ENCODE measurements at regions not wholly inside any gene's neighbourhood (a gene's known extent, or its start where the extent isn't known, plus 50 kb on each side); places are given as distances from the start of the nearest gene placed in this dataset.

GRCh38 chr15:38035701-38036100, 101.3 kb downstream of the TMCO5A start:
- H3K9ac ChIP-seq (ENCODE audit: low read length): no peak overlapping the region
- no peaks in the 10 kb centered on the region for H3F3A ChIP-seq (ENCODE audit: insufficient read depth)
- H2AFZ ChIP-seq (ENCODE audit: low read depth, low read length, severe bottlenecking): no peak overlapping the region
- H3K4me2 ChIP-seq (ENCODE audit: low read depth, low read length, poor library complexity, severe bottlenecking): no peak overlapping the region
- TF ChIP-seq, protein P1, sequence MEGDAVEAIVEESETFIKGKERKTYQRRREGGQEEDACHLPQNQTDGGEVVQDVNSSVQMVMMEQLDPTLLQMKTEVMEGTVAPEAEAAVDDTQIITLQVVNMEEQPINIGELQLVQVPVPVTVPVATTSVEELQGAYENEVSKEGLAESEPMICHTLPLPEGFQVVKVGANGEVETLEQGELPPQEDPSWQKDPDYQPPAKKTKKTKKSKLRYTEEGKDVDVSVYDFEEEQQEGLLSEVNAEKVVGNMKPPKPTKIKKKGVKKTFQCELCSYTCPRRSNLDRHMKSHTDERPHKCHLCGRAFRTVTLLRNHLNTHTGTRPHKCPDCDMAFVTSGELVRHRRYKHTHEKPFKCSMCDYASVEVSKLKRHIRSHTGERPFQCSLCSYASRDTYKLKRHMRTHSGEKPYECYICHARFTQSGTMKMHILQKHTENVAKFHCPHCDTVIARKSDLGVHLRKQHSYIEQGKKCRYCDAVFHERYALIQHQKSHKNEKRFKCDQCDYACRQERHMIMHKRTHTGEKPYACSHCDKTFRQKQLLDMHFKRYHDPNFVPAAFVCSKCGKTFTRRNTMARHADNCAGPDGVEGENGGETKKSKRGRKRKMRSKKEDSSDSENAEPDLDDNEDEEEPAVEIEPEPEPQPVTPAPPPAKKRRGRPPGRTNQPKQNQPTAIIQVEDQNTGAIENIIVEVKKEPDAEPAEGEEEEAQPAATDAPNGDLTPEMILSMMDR (IDR thresholded peaks at IDR 0.05; ENCODE audit: insufficient read depth, low read length, poor library complexity, severe bottlenecking): no peak
- TF ChIP-seq EZH2phosphoT487 (conservative IDR thresholded peaks at IDR 0.05; ENCODE audit: low read length): no peak
- H4K20me1 ChIP-seq (ENCODE audit: low read depth, low read length): no peaks in the 10 kb centered on the region
- H3K9me2 ChIP-seq (replicated peaks; ENCODE audit: insufficient read depth, low read length): no peaks in the 10 kb centered on the region
- no peaks in the 10 kb centered on the region for H3K36me3 ChIP-seq (ENCODE audit: low read length)
- H3K9me3 ChIP-seq (ENCODE audit: insufficient read depth, low read length): no peaks in the 10 kb centered on the region
- H3K27ac ChIP-seq (ENCODE audit: low read depth, low read length): no peak overlapping the region
- H3K79me2 ChIP-seq (ENCODE audit: insufficient read depth, low read length): no peaks in the 10 kb centered on the region
- no peak overlapping the region for H3K4me3 ChIP-seq (ENCODE audit: insufficient read depth, low read length, poor library complexity, severe bottlenecking)
- H3K27me3 ChIP-seq (ENCODE audit: low read length): no peaks in the 10 kb centered on the region

- Histone ChIP-seq H3K36me3 (ENCODE audit: low read length) (no peaks in the 10 kb centered on the region), H3K9me3 (ENCODE audit: insufficient read depth, low read length) (no peaks in the 10 kb centered on the region), H3K27ac (ENCODE audit: low read depth, low read length) (no peak overlapping the region), H2AFZ (ENCODE audit: low read depth, low read length, severe bottlenecking) (no peak overlapping the region), H3K9ac (ENCODE audit: low read length) (no peak overlapping the region), H3K27me3 (ENCODE audit: low read length) (no peaks in the 10 kb centered on the region), H3K4me3 (ENCODE audit: insufficient read depth, low read length, poor library complexity, severe bottlenecking) (no peak overlapping the region), H3F3A (ENCODE audit: insufficient read depth) (no peaks in the 10 kb centered on the region), H4K20me1 (ENCODE audit: low read depth, low read length) (no peaks in the 10 kb centered on the region), H3K9me2 (replicated peaks; ENCODE audit: insufficient read depth, low read length) (no peaks in the 10 kb centered on the region), H3K4me2 (ENCODE audit: low read depth, low read length, poor library complexity, severe bottlenecking) (no peak overlapping the region), H3K79me2 (ENCODE audit: insufficient read depth, low read length) (no peaks in the 10 kb centered on the region)
- TF ChIP-seq, protein P1 (IDR thresholded peaks at IDR 0.05; ENCODE audit: insufficient read depth, low read length, poor library complexity, severe bottlenecking): no peak
- TF ChIP-seq EZH2phosphoT487 (conservative IDR thresholded peaks at IDR 0.05; ENCODE audit: low read length): no peak
Observed at GRCh38 chr15:38036790-38037338, 102.4 kb downstream of the TMCO5A start.

- Histone ChIP-seq H3K79me2 (ENCODE audit: insufficient read depth, low read length) (no peaks in the 10 kb centered on the region), H3K36me3 (ENCODE audit: low read length) (no peaks in the 10 kb centered on the region), H4K20me1 (ENCODE audit: low read depth, low read length) (no peaks in the 10 kb centered on the region), H3K27me3 (ENCODE audit: low read length) (no peaks in the 10 kb centered on the region), H3K9me3 (ENCODE audit: insufficient read depth, low read length) (no peaks in the 10 kb centered on the region), H3K4me2 (ENCODE audit: low read depth, low read length, poor library complexity, severe bottlenecking) (no peak overlapping the region), H2AFZ (ENCODE audit: low read depth, low read length, severe bottlenecking) (no peak overlapping the region), H3K27ac (ENCODE audit: low read depth, low read length) (no peak overlapping the region), H3F3A (ENCODE audit: insufficient read depth) (no peaks in the 10 kb centered on the region), H3K9ac (ENCODE audit: low read length) (no peak overlapping the region), H3K9me2 (replicated peaks; ENCODE audit: insufficient read depth, low read length) (no peaks in the 10 kb centered on the region), H3K4me3 (ENCODE audit: insufficient read depth, low read length, poor library complexity, severe bottlenecking) (no peak overlapping the region)
- TF ChIP-seq EZH2phosphoT487 (conservative IDR thresholded peaks at IDR 0.05; ENCODE audit: low read length): no peak
- TF ChIP-seq, protein P1 (IDR thresholded peaks at IDR 0.05; ENCODE audit: insufficient read depth, low read length, poor library complexity, severe bottlenecking): no peak
Observed at GRCh38 chr15:38038659-38039442, 104.4 kb downstream of the TMCO5A start.
